ENCODE measurements at regions not wholly inside any gene's neighbourhood (a gene's known extent, or its start where the extent isn't known, plus 50 kb on each side); places are given as distances from the start of the nearest gene placed in this dataset.

DNA sequence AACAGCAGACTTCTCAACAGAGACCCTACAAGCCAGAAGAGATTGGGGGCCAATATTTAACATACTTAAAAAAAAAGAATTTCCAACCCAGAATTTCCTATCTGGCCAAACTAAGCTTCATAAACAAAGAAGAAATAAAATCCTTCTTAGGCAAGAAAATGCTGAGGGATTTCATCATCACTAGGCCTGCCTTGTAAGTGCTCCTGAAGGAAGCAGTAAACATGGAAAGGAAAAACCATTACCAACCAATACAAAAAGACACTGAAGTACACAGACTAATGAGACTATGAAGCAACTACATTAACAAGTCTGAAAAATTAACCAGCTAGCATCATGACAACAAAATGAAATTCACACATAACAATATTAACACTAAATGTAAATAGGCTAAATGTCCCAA is 947.9 kb upstream of the CHORDC1 start:
- H3K4me1 ChIP-seq (ENCODE audit: control insufficient read depth in 5 of 5, insufficient read depth in 5 of 5, low read length in 5 of 5): no peaks in the 10 kb centered on the region
- H3K4me3 ChIP-seq (ENCODE audit: low read depth in 1 of 5, low read length in 5 of 5): no peak overlapping the region
- H3K36me3 ChIP-seq (ENCODE audit: control insufficient read depth in 5 of 5, insufficient read depth in 5 of 5, low read length in 5 of 5): no peaks in the 10 kb centered on the region
- H3K27me3 ChIP-seq (ENCODE audit: control insufficient read depth in 5 of 5, insufficient read depth in 4 of 5, low read length in 5 of 5): no peaks in the 10 kb centered on the region
- no peaks in the 10 kb centered on the region for H3K9me3 ChIP-seq (ENCODE audit: control insufficient read depth in 5 of 5, low read length in 5 of 5)
- no peak overlapping the region for H3K27ac ChIP-seq (ENCODE audit: low read depth, low read length)
- no peak overlapping the region for H3K9ac ChIP-seq (ENCODE audit: low read length in 5 of 5)

- Histone ChIP-seq H3K4me3 (ENCODE audit: low read depth in 1 of 5, low read length in 5 of 5) (no peak overlapping the region), H3K4me1 (ENCODE audit: control insufficient read depth in 5 of 5, insufficient read depth in 5 of 5, low read length in 5 of 5) (peaks cover 0 to 6% (median 0%) of the 10 kb centered on the region in 5 donors), H3K36me3 (ENCODE audit: control insufficient read depth in 5 of 5, insufficient read depth in 5 of 5, low read length in 5 of 5) (no peaks in the 10 kb centered on the region), H3K27me3 (ENCODE audit: control insufficient read depth in 5 of 5, insufficient read depth in 4 of 5, low read length in 5 of 5) (no peaks in the 10 kb centered on the region), H3K27ac (ENCODE audit: low read depth, low read length) (no peak overlapping the region), H3K9ac (ENCODE audit: low read length in 5 of 5) (no peak overlapping the region), H3K9me3 (ENCODE audit: control insufficient read depth in 5 of 5, low read length in 5 of 5) (no peaks in the 10 kb centered on the region)
These were observed 941.6 kb upstream of the CHORDC1 start for GRCh38 chr11:91164452-91164822.

GRCh38 chr11:91163619-91164451 is 941.0 kb upstream of the CHORDC1 start:
- Histone ChIP-seq H3K36me3 (ENCODE audit: control insufficient read depth in 5 of 5, insufficient read depth in 5 of 5, low read length in 5 of 5) (no peaks in the 10 kb centered on the region), H3K27me3 (ENCODE audit: control insufficient read depth in 5 of 5, insufficient read depth in 4 of 5, low read length in 5 of 5) (no peaks in the 10 kb centered on the region), H3K9ac (ENCODE audit: low read length in 5 of 5) (no peak overlapping the region), H3K4me3 (ENCODE audit: low read depth in 1 of 5, low read length in 5 of 5) (no peak overlapping the region), H3K27ac (ENCODE audit: low read depth, low read length) (no peak overlapping the region), H3K4me1 (ENCODE audit: control insufficient read depth in 5 of 5, insufficient read depth in 5 of 5, low read length in 5 of 5) (peaks cover 0 to 6% (median 0%) of the 10 kb centered on the region in 5 donors), H3K9me3 (ENCODE audit: control insufficient read depth in 5 of 5, low read length in 5 of 5) (no peaks in the 10 kb centered on the region)

DNA sequence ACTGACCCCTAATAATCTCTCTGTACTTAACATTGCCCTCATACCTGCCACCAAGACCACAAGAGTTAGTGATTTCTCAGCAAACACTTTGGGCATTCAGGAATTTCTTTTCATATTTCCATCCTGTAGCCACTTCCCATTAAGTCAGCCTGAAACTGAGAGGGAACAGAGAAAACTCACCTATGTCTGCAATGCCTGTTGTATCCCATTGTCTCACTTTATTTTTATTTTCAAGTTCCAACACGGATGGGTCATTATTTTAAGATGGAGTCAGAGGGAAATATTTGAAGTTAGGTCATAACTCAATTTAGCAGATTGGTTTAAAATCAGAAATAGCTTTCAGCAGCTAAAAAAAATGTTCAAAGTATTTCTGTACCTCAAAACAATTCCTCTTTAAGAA is 937.8 kb upstream of the CHORDC1 start:
- no peak overlapping the region for H3K27ac ChIP-seq (ENCODE audit: low read depth, low read length)
- no peaks in the 10 kb centered on the region for H3K9me3 ChIP-seq (ENCODE audit: control insufficient read depth in 5 of 5, low read length in 5 of 5)
- no peaks in the 10 kb centered on the region for H3K36me3 ChIP-seq (ENCODE audit: control insufficient read depth in 5 of 5, insufficient read depth in 5 of 5, low read length in 5 of 5)

GRCh38 chr11:91158891-91159537 is 936.2 kb upstream of the CHORDC1 start:
- Histone ChIP-seq H3K27me3 (ENCODE audit: control insufficient read depth in 5 of 5, insufficient read depth in 4 of 5, low read length in 5 of 5) (no peaks in the 10 kb centered on the region), H3K4me1 (ENCODE audit: control insufficient read depth in 5 of 5, insufficient read depth in 5 of 5, low read length in 5 of 5) (peaks cover 0 to 6% (median 0%) of the 10 kb centered on the region in 5 donors), H3K9ac (ENCODE audit: low read length in 5 of 5) (no peak overlapping the region), H3K36me3 (ENCODE audit: control insufficient read depth in 5 of 5, insufficient read depth in 5 of 5, low read length in 5 of 5) (no peaks in the 10 kb centered on the region), H3K4me3 (ENCODE audit: low read depth in 1 of 5, low read length in 5 of 5) (no peak overlapping the region), H3K9me3 (ENCODE audit: control insufficient read depth in 5 of 5, low read length in 5 of 5) (no peaks in the 10 kb centered on the region), H3K27ac (ENCODE audit: low read depth, low read length) (no peak overlapping the region)

More for the DNA sequence above, 937.8 kb upstream of the CHORDC1 start:
- Histone ChIP-seq H3K4me1 (ENCODE audit: control insufficient read depth in 5 of 5, insufficient read depth in 5 of 5, low read length in 5 of 5) (peaks cover 0 to 6% (median 0%) of the 10 kb centered on the region in 5 donors), H3K27me3 (ENCODE audit: control insufficient read depth in 5 of 5, insufficient read depth in 4 of 5, low read length in 5 of 5) (no peaks in the 10 kb centered on the region), H3K9ac (ENCODE audit: low read length in 5 of 5) (no peak overlapping the region), H3K4me3 (ENCODE audit: low read depth in 1 of 5, low read length in 5 of 5) (no peak overlapping the region)

- Histone ChIP-seq H3K36me3 (ENCODE audit: control insufficient read depth in 5 of 5, insufficient read depth in 5 of 5, low read length in 5 of 5) (no peaks in the 10 kb centered on the region), H3K9ac (ENCODE audit: low read length in 5 of 5) (no peak overlapping the region), H3K27ac (ENCODE audit: low read depth, low read length) (no peak overlapping the region), H3K27me3 (ENCODE audit: control insufficient read depth in 5 of 5, insufficient read depth in 4 of 5, low read length in 5 of 5) (no peaks in the 10 kb centered on the region), H3K9me3 (ENCODE audit: control insufficient read depth in 5 of 5, low read length in 5 of 5) (no peaks in the 10 kb centered on the region), H3K4me1 (ENCODE audit: control insufficient read depth in 5 of 5, insufficient read depth in 5 of 5, low read length in 5 of 5) (no peaks in the 10 kb centered on the region), H3K4me3 (ENCODE audit: low read depth in 1 of 5, low read length in 5 of 5) (no peak overlapping the region)
These were observed 935.4 kb upstream of the CHORDC1 start for GRCh38 chr11:91158297-91158696.

- no peak overlapping the region for H3K4me3 ChIP-seq (ENCODE audit: low read depth in 1 of 5, low read length in 5 of 5)
- no peak overlapping the region for H3K9ac ChIP-seq (ENCODE audit: low read length in 5 of 5)
- peaks cover 2 to 8% (median 4%) of the 10 kb centered on the region in 5 donors for H3K9me3 ChIP-seq (ENCODE audit: control insufficient read depth in 5 of 5, low read length in 5 of 5)
- H3K27me3 ChIP-seq (ENCODE audit: control insufficient read depth in 5 of 5, insufficient read depth in 4 of 5, low read length in 5 of 5): no peaks in the 10 kb centered on the region
- no peaks in the 10 kb centered on the region for H3K36me3 ChIP-seq (ENCODE audit: control insufficient read depth in 5 of 5, insufficient read depth in 5 of 5, low read length in 5 of 5)
- H3K4me1 ChIP-seq (ENCODE audit: control insufficient read depth in 5 of 5, insufficient read depth in 5 of 5, low read length in 5 of 5): no peaks in the 10 kb centered on the region
- no peak overlapping the region for H3K27ac ChIP-seq (ENCODE audit: low read depth, low read length)
These were observed 933.2 kb upstream of the CHORDC1 start for GRCh38 chr11:91156041-91156440.

DNA sequence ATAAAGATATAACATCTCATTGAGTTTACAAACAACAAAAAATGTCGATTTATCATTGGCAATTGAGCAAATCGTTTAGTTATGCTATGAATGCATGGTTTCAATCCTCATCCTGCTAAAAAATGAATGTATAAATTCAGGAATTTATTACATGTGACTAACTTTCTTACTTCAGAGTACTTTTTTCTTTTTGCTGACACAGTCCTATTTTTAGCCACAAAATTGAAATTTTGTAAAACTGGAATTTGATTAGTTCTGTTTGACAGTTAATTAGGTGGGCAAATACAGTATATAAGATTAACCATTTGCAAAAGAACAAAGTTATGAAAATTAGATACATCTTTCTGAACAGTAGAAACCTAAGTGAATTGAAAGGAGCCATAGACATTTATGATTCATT is 925.0 kb upstream of the CHORDC1 start:
- no peaks in the 10 kb centered on the region for H3K27me3 ChIP-seq (ENCODE audit: control insufficient read depth in 5 of 5, insufficient read depth in 4 of 5, low read length in 5 of 5)
- no peak overlapping the region for H3K9ac ChIP-seq (ENCODE audit: low read length in 5 of 5)
- H3K9me3 ChIP-seq (ENCODE audit: control insufficient read depth in 5 of 5, low read length in 5 of 5): peaks cover under 1 to 8% (median 5%) of the 10 kb centered on the region in 5 donors
- H3K36me3 ChIP-seq (ENCODE audit: control insufficient read depth in 5 of 5, insufficient read depth in 5 of 5, low read length in 5 of 5): no peaks in the 10 kb centered on the region
- no peaks in the 10 kb centered on the region for H3K4me1 ChIP-seq (ENCODE audit: control insufficient read depth in 5 of 5, insufficient read depth in 5 of 5, low read length in 5 of 5)
- H3K4me3 ChIP-seq (ENCODE audit: low read depth in 1 of 5, low read length in 5 of 5): no peak overlapping the region
- no peak overlapping the region for H3K27ac ChIP-seq (ENCODE audit: low read depth, low read length)

DNA sequence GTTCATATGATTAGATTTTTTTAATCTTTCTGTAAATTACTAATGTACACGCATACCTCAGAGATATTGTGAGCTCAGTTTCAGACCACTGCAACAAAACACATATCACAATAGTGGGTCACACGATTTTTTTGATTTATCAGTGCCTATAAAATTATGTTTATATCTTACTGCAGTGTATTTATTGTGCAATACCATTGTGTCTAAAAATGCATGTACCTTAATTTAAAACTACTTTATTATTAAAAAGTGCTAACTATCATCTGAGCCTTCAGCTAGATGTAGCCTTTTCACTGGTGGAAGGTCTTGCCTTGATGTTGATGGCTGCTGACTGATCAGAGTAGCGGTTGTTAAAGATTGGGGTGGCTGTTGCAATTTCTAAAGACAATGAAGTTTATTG is 918.8 kb upstream of the CHORDC1 start:
- H3K4me1 ChIP-seq (ENCODE audit: control insufficient read depth in 5 of 5, insufficient read depth in 5 of 5, low read length in 5 of 5): no peaks in the 10 kb centered on the region
- no peaks in the 10 kb centered on the region for H3K36me3 ChIP-seq (ENCODE audit: control insufficient read depth in 5 of 5, insufficient read depth in 5 of 5, low read length in 5 of 5)
- H3K27ac ChIP-seq (ENCODE audit: low read depth, low read length): no peak overlapping the region
- H3K4me3 ChIP-seq (ENCODE audit: low read depth in 1 of 5, low read length in 5 of 5): no peak overlapping the region
- H3K9ac ChIP-seq (ENCODE audit: low read length in 5 of 5): no peak overlapping the region
- peaks cover 0 to 3% (median 0%) of the 10 kb centered on the region in 5 donors for H3K9me3 ChIP-seq (ENCODE audit: control insufficient read depth in 5 of 5, low read length in 5 of 5)
- H3K27me3 ChIP-seq (ENCODE audit: control insufficient read depth in 5 of 5, insufficient read depth in 4 of 5, low read length in 5 of 5): no peaks in the 10 kb centered on the region

DNA sequence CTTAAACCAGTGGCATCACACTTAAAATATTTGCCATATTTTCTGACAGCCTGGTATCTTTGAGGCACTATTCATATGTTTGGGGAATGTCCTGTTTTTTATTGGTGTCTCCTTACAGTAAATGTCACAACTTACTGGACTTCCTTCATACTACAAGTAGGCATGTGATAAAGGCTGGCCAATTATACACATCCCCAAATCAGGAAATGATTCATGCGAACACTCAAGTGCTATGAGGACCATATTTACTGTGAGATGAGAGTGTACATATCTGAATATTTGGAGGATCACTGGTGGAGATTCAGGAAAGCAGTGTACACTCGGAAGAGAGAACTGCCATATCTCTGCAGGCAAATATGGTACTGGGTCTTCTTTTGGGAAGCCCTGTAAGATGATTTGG is 913.8 kb upstream of the CHORDC1 start:
- no peak overlapping the region for H3K27ac ChIP-seq (ENCODE audit: low read depth, low read length)
- no peaks in the 10 kb centered on the region for H3K36me3 ChIP-seq (ENCODE audit: control insufficient read depth in 5 of 5, insufficient read depth in 5 of 5, low read length in 5 of 5)
- no peaks in the 10 kb centered on the region for H3K27me3 ChIP-seq (ENCODE audit: control insufficient read depth in 5 of 5, insufficient read depth in 4 of 5, low read length in 5 of 5)
- no peak overlapping the region for H3K4me3 ChIP-seq (ENCODE audit: low read depth in 1 of 5, low read length in 5 of 5)
- H3K9ac ChIP-seq (ENCODE audit: low read length in 5 of 5): no peak overlapping the region
- H3K4me1 ChIP-seq (ENCODE audit: control insufficient read depth in 5 of 5, insufficient read depth in 5 of 5, low read length in 5 of 5): no peaks in the 10 kb centered on the region
- no peaks in the 10 kb centered on the region for H3K9me3 ChIP-seq (ENCODE audit: control insufficient read depth in 5 of 5, low read length in 5 of 5)
